ENCODE measurements at regions not wholly inside any gene's neighbourhood (a gene's known extent, or its start where the extent isn't known, plus 50 kb on each side); places are given as distances from the start of the nearest gene placed in this dataset.

DNA sequence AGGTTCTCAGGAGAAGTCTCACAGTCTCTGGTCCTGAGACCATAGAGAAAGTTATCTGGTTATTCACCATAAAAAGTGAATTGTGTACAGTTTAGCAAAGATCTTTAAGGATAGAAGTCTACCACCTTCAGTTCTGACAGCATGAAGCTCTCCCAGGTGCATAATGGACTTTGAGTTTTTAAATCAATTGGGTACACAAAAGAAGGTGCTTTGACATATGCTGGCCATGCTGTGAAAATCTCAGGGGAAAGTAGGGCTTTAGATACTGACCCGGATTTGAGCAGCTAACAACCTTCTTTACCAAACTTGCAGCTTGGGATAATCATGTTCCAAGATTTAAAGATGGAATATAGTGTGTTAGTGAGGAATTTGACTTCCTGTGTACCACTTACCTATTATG, 264.2 kb downstream of the ZSWIM6 start:
- no peak for DNase-seq (ENCODE audit: low read depth in 2 of 2)

DNA sequence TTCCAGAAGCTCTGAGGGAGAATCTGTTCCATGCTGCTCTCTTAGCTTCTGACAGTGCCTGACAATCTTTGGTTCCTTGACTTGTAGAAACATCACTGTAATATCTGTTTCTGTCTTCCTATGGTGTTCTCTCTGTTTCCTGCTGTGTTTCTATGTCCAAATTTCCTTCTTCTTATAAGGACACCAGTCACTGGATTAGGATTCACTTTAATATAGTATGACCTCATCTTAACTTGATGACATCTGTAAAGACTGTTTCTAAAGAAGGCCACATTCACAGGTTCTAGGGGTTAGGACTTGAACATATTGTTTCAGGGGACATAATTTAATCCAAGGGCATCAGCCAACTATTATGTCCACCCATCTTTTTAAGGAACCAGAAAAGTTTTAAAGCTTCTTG, 265.6 kb downstream of the ZSWIM6 start:
- DNase-seq (ENCODE audit: low read depth in 2 of 2), result no peak

GRCh38 chr5:61598126-61598525, 266.1 kb downstream of the ZSWIM6 start:
- no peak for DNase-seq (ENCODE audit: low read depth in 2 of 2)

- no peak for DNase-seq (ENCODE audit: low read depth in 2 of 2)
These were observed 267.5 kb downstream of the ZSWIM6 start for GRCh38 chr5:61599370-61600122.

- DNase-seq (ENCODE audit: low read depth in 2 of 2), result no peak
These were observed 268.0 kb downstream of the ZSWIM6 start for GRCh38 chr5:61600123-61600444.

DNA sequence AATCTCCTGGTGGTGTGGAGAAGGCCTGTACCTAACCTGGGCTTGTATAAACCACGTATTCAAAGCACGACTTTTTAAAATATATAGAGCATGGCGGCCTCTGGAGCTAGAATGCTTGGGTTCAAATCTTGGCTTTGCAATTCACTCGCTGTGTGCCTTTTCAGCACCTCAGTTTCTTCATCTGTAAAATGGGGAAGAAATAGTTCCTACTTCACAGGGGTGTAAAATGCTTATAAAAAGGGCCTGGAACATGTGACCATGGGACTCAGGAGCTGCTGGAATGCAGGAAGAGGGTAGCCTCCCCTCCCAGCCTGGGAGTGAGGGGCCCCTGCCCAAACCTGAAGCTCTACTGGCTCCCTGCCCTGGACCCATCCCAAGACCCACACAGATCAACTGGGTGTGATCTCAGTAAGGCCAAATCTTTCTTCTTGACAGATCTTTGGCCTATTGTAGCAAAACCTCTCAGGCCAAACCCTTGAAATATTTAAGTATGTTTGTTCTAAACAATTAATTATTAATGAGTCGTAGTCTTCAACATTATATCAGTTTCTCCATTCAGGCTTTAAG, 269.0 kb downstream of the ZSWIM6 start:
- no peak for DNase-seq (ENCODE audit: low read depth in 2 of 2)

- DNase-seq (ENCODE audit: low read depth in 2 of 2), result peak in 1 of 2 donors; percentile 7
These were observed 271.3 kb downstream of the ZSWIM6 start for GRCh38 chr5:61603211-61603908.

DNA sequence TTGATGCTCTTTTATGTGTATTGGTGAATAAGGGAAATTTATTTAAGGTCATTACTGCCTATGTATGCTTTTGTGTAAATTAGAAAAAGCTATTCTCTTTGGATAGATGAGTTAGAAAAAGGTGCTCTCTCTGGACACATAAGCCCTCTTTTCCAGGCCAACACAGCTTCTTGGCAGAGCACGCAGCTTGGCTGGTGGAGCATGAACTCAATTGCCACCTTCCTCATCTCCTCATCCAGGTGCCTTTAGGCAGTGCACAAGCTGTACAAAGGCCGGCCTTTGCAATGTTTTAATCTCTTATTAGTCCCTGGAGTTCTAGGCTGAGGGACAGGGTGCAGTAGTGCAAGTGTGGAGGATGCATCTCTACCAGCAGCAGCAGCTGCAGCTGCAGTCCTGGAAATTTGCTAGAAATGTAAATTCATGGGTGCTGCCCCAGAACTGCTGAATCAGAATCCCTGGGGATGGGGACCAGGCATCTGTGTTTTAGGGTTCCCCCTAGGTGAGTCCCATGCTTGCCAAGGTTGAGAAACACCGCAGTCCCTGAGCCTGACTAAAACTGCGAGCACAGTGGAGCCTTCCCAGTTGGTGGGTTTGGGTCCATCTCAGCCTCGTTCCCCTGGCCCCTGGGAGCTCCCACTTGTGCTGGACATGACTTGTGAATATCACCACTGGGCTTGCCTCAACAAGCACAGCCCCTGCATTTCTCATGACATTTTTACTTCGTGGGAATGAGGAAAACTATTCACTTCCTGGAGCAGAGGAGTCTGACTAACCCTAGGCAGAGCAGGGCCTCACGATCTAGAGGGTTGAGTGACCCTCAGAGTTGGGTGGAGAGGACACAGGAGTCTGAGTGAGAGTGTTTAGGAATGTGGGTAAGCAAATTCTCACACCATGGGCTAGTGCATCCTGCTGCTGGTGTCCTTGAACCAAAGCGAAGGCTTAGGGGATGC, 272.3 kb downstream of the ZSWIM6 start:
- no peak for DNase-seq (ENCODE audit: low read depth in 2 of 2)

DNA sequence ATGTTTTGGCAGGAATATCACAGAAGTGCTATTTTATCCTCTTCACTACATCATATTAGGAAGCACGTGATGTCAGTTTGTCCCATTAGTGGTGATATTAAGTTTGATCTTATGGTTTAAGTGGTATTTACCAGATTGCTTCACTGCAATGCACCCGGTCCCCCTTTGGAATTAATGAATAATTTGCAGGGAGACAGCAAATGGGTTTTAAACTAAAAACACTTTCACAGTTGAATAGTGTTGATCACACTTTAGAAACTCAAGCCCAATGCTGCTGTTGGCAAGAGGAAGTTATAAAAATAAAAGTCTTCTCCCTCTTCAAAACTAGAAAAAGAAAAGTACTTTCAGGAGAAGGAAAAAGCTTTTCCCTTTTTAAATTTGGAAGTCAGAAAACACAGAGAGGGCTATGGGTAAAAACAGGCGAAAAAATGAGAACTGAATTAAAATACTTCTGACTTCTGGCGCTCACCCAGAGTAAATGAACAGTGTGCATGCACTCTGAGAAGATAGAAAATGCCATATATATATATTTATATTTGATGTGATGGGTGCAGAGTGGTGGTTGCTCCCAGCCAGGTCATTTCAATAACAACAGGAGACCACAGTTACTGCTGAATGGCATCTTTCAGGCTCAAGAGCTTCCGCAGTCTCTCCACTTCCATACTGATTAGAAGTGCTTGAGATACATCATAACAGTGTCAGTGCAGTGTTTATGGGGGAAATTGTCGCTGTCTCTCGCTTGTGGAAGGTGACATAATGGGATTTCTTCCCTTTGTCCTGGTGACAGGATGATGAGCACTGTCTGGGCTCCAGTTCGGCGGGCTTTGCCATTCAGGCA, 278.0 kb downstream of the ZSWIM6 start:
- DNase-seq (ENCODE audit: low read depth in 2 of 2), result no peak

- DNase-seq (ENCODE audit: low read depth in 2 of 2), result no peak
These were observed 278.6 kb downstream of the ZSWIM6 start for GRCh38 chr5:61610678-61611024.

- no peak for DNase-seq (ENCODE audit: low read depth in 2 of 2)
These were observed 280.4 kb downstream of the ZSWIM6 start for GRCh38 chr5:61612431-61612830.

DNA sequence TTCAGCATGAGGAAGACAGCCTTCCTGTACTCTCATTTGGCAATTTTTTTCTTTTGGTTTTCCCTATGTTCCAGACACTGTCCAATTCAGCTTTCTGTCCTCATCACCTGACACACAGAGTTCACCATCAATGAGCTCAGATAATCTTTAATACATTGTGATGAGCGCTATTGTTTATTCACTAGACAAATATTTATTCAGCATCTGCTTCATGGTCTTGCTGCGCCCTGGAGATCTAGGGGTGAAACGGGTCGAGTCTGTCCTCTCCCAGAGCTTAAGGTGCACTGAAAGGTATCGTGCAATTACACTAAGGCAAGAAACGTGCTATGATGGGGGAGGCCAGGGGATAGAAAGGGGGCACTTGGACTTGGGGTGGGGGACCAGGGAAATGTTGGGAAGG, 281.6 kb downstream of the ZSWIM6 start:
- no peak for DNase-seq (ENCODE audit: low read depth in 2 of 2)

GRCh38 chr5:61614606-61615005, 282.5 kb downstream of the ZSWIM6 start:
- DNase-seq (ENCODE audit: low read depth in 2 of 2), result no peak

DNA sequence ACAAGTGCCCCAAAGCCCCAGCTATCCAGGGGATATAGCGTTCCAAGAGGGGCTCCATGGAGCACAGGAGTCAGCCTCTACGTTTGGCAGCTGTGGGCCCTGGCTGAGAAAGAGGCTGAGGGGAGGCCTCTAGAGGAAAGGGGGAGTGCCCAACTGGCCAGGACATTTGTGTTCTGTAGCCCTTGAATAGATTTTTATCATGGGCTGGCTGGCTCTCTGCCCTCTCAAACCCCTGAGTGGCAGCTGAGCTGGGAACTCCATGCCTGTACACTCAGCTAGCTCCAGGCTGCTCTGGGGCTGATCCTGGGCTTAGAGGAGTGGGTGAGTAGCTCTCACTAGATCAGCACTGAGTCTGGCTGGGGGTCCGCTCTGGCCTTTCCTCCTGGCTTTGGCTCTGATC, 285.0 kb downstream of the ZSWIM6 start:
- no peak for DNase-seq (ENCODE audit: low read depth in 2 of 2)

- no peak for DNase-seq (ENCODE audit: low read depth in 2 of 2)
These were observed 286.0 kb downstream of the ZSWIM6 start for GRCh38 chr5:61617995-61618525.

DNA sequence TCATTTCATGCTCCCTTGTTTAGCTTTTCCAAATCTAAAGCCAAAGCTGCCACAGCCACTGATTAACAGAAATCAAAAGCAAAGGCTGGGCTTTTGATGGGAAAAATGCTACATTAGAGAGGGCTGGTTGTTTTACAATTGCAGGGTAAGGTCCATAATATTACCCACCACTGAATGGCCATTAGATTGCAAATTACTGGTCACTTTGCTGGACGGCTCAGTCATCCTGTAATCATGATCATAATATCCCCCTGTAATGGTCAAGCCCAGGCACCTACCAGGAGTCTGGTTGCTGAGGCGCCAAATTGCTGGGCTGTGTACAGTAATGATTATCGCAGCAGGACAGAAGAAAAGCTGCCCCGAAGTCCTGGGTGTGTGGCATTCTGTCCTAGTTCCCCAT, 286.5 kb downstream of the ZSWIM6 start:
- no peak for DNase-seq (ENCODE audit: low read depth in 2 of 2)

- DNase-seq (ENCODE audit: low read depth in 2 of 2), result no peak
These were observed 287.2 kb downstream of the ZSWIM6 start for GRCh38 chr5:61619289-61619688.

DNA sequence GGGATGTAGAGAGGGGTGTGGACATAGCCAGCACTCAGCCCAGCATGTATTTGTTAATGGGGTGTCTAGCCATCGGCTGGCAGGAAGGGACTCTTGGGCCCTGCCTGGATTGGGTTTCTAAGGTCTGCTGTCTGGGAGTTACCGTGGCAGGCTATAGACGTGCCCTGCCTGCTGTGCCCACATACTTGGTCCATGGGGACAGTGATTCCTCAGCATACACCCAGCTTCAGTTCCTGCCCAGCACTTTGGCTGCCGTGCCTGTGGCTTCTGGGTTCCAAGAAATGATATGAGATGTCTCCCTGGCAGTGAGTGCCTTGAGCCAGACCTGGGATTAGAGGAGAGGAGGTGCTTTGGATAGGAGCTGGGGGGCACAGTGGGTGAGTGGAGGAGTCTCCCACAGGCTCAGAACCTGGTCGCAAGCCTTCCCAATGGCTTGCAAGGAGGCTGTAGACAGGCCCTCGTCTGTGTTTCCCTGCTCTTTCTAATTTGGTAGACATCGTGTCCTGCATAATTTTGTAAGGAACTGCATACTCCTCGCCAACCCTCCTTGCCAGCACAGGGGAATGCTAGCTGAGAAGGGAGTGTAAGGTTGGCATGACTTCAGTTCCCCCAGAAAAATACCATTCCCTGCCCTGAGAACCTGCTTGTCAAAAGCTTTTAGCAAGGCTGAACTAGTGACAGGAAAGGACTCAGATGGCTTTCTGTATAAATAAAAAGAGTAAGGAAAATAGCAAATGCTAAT, 287.9 kb downstream of the ZSWIM6 start:
- DNase-seq (ENCODE audit: low read depth in 2 of 2), result no peak

GRCh38 chr5:61620699-61621182, 288.7 kb downstream of the ZSWIM6 start:
- no peak for DNase-seq (ENCODE audit: low read depth in 2 of 2)

DNA sequence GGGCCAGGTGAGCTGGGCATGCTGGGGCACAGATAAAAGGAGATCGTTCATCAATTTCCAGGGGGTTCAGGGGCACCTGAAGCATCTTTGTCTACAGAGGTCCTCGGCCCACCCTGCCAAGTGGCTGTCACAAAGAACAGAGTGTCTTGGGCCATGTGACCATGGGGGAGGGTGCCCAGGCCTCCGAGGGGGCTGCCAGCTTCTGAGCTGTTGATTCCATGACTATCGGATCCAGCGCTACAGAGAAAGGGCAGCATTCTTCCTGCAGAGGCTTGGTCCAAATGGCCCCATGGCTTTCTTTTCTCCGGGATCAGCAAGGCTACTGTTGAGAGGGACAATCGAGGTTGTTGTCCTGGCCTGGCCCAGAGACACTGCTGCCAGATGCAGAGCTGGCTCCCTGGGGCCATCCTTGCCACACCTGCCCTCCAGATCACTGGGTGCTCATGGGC, 289.2 kb downstream of the ZSWIM6 start:
- no peak for DNase-seq (ENCODE audit: low read depth in 2 of 2)
